IPS-NIHi7 (cell line): ENCODE measurements at regions not wholly inside any gene's neighbourhood (a gene's known extent, or its start where the extent isn't known, plus 50 kb on each side); places are given as distances from the start of the nearest gene placed in this dataset.

Experiments used
- DNase-seq: peaks from one replicate; pipeline ENCODE4 v3.0.0; 2012; ENCODE audit warnings: mixed read lengths; ENCODE audit errors: extremely low spot score

DNA sequence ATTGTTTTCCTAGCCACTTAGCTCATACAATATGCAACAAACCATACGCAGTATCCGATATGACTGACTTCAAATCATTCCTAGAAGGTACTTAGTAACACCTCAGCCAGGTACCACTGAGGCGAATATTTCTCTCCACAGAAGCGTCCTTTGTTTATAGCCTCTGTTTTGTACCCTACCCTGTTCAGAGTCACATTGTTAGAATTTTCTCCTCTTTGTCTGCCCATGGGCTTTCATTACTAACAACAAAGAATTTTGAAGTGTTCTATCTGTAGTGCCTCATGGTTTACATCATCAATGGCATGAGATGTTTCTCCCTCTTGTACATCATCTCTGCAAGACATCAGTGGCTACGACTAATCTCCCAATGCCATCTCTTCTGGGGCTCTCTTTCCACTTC is 212.4 kb upstream of the GLI3 start:
- DNase-seq = no peak

- no peak for DNase-seq
These were observed 211.9 kb upstream of the GLI3 start for GRCh38 chr7:42448901-42449300.

- no peak for DNase-seq
These were observed 208.7 kb upstream of the GLI3 start for GRCh38 chr7:42445691-42446090.

DNA sequence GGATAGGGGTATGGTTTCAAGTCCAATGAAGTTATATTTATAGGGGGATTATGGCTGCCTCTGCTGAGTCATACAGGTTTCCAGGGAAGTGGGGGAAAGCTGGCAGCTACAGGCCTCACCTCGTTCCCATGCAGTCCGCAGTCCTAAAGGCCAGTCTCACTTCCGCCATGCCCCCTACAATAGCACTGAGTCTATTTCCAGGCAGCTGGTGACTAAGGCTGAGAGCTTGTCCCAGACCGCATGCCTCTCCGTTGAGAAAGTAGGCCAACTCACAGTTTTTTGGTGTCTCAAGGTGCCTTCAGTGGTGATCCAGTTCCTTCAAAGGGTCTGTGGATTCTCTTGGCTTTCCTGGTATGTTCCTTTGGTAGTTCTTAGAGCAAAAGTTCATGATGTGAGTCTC is 203.9 kb upstream of the GLI3 start:
- DNase-seq = no peak

DNA sequence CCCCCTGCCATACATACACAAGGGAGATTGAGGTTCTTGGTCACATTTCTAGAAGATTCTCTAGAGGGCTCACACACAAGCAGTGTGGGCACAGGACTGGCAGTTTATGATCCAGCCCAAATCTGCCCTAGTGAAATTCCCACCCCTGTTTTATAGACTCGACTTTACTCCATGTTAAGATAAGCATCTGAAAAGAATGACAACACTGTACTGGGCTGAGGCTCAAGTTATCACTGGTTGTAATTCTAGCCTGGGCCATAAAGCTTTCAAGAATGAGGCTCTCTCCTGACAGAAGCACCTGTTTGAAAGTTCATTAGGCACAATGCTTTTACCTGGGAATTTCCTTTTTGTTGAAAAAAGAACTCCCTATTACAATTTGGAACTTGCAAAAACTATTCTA is 195.6 kb upstream of the GLI3 start:
- DNase-seq = no peak

DNA sequence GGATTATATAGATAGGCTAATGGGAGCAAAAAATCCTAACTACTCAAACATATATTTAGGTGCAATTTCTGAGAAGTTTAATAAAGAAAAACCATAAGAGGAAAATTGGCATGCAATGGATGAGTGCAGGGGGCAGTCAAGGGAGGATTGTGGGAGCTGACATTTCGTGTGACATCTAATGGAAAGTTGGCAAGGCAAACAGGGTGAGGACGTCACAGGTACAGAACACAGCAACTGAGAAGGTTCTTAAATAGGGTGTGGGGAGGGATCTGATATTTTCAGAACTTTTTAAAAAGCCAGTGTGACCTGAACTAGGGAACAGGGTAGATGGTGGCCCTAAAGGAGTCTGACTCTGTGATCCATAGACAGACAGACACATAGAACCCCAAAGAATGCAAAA is 194.9 kb upstream of the GLI3 start:
- DNase-seq = no peak

- DNase-seq = no peak
These were observed 192.3 kb upstream of the GLI3 start for GRCh38 chr7:42429339-42429738.

- DNase-seq = no peak
These were observed 189.2 kb upstream of the GLI3 start for GRCh38 chr7:42426163-42426562.

DNA sequence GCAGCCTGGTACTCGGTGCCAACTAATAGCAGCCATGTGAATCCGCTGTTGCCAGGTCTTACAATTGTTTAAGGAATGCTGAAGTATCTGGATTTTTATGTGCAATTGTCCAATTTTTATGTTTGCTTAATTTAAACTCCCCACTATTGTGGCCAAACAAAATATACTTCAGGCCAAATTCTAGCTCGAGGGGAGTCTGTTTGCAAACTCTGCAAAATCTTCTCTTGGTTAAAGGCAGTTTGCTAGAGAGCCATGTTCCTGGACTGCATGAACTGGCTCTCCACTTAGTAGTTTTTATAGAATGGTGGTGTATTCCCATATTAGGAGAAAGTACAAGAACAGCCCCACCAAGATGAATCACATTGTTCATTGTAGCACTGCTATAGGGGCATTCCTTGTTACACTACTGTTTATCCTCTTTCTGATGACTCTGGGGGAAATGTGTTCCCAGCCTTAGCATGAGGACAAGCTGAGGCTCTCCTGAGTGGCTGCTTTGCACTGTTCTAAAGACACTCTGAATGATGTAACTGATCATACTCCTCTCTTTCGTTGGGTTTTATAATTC is 178.0 kb upstream of the GLI3 start:
- DNase-seq = no peak

DNA sequence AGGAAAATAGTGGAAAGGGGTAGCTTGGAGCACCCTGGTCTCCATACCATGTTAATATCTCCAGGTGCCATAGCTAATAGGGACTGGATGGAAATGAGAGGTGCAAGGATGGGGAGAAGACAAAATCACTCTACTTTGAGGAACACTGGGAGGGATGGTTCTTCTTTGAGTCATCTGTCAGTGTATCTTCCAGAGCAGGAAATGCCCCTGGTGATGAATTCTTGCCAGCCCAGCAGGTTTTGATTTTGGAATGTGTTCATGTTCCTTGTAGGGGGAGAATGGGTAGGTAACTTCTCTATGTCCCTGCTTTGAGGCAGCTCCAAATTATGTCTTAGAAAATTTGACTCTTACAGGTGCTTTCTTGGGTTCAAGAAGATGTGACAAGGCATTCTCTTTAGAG is 177.0 kb upstream of the GLI3 start:
- DNase-seq = no peak

- no peak for DNase-seq
These were observed 172.3 kb upstream of the GLI3 start for GRCh38 chr7:42409296-42409695.

GRCh38 chr7:42407833-42408232 is 170.8 kb upstream of the GLI3 start:
- DNase-seq = no peak

- no peak for DNase-seq
These were observed 170.2 kb upstream of the GLI3 start for GRCh38 chr7:42407021-42407710.

DNA sequence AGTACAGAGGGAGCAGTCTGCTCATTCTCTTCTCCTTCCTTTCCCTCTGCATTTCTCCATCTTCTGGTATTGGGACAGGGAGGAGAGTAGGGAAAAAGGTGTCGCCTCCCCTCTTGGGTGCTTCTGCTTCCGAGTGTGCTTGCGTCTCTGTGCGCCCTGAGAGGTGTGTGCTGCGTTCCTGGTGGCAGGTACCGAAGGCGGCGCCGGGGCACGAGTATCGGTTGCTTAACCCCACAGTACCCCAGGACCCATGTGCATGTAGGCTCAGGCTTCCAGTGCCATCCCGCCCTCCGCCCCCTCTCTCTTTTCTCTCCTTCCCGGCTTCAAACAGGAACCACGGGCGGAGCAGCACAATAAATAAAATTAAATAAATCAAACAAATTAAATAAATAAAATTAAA is 169.3 kb upstream of the GLI3 start:
- DNase-seq = no peak

GRCh38 chr7:42405782-42406181 is 168.8 kb upstream of the GLI3 start:
- no peak for DNase-seq

DNA sequence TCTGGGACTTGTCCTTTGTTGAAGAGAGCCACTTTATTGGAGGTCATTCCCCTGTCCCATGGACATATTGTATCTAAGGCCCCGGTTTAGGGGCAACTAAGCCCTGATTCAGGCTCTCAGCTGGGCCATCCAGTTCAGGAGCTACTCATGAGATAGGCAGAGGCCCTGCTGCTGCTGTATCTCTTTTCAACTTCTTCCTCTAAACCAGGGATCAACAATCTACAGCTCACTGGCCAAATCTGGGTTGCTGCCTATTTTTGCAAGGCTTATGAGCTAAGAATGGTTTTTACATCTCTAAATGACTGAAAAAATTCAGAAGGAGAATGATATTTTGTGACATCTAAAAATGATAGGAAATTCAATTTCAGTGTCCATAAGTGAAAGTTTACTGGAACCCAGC is 166.8 kb upstream of the GLI3 start:
- DNase-seq = no peak

- DNase-seq = no peak
These were observed 164.0 kb upstream of the GLI3 start for GRCh38 chr7:42400961-42401360.

- DNase-seq = no peak
These were observed 163.3 kb upstream of the GLI3 start for GRCh38 chr7:42400211-42400772.

DNA sequence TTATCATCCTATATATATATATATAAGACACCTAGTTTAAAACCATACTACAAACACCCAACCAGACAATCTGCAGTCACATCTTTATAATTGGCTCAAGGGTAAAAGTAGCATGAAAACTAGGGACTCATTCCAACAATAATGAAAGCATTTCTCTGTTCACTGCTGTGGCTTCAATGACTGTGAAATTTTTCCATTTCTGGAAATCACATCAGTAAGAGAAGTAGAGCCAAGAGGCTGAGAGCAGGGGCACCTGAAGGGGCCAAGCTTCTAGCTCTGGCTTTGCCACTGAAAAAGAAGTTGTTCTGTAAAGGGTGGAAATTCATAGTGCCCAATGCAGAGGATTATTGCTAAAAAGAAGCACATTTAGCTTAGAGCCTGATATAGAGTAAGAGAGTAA is 158.6 kb upstream of the GLI3 start:
- no peak for DNase-seq

- DNase-seq = no peak
These were observed 155.8 kb upstream of the GLI3 start for GRCh38 chr7:42392826-42393225.

DNA sequence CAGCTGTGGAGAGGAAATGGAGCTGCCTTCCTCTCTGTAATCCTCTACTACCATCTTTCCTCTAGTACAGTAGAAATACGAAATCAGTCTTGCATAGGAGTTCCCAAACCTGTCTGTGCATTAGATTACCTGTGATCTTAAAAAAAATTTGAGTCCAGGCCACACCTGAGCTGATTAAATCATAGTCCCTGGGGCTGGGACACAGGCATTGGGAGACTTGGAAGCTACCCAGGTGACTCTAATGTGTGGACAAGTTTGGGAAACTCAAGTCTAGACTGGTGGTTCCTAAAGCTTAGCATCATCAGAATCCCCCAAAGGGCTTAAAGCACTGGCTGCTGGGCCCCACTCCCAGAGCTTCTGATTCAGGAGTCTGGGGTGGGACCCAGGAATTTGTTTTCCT is 152.7 kb upstream of the GLI3 start:
- DNase-seq = no peak

- no peak for DNase-seq
These were observed 148.9 kb upstream of the GLI3 start for GRCh38 chr7:42385912-42386311.

DNA sequence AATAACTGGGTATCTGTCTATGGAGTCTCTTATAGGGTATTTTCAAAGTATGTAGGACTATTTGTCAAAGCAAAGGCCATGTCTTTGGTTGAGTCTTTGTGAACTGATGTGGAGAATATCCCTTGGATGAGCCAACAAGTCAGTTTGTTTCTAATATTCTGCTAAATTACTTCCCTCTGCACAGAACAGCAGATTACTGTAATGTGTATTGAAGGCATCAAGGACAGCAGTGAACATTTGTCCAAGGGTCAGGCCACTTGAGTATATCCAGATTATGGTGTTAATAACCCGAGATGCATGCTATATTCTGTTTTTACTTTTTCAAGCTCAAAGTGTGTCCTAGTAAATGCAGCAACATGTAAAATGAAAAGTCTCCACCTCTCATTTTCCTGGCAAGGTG is 144.2 kb upstream of the GLI3 start:
- DNase-seq = no peak

GRCh38 chr7:42380401-42380800 is 143.4 kb upstream of the GLI3 start:
- no peak for DNase-seq
